Globus pallidus (tissue), 1 donor: ENCODE measurements at regions not wholly inside any gene's neighbourhood (a gene's known extent, or its start where the extent isn't known, plus 50 kb on each side); places are given as distances from the start of the nearest gene placed in this dataset.
"Not testable (repeated sequence)": the region's sequence is repeated elsewhere in the genome, so short reads cannot be mapped to it uniquely, and the experiment has no call there.

Experiments
- DNase-seq: peaks from one replicate; pipeline ENCODE4 v3.0.0-alpha.2; 2015; ENCODE audit warnings: low spot score

DNA sequence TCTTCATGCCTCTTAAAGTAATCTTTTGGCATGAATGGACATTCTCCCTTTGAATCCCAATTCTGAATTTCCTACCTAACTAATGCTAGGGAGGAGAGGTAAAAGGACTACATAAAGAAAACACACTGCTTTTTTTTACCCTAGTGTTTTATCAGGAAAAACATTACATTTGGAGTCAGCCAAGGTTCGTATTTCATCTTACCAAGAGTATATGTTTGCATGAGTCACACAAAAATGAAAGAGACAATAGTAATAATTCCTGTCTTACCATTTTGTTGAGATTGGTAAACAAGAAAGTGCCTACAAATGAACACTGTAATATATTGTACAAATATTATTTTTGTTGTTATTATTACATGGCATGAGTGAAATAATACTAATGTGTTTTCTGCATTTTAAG, 112.9 kb upstream of the WARS2 start:
- DNase-seq: no peak

DNA sequence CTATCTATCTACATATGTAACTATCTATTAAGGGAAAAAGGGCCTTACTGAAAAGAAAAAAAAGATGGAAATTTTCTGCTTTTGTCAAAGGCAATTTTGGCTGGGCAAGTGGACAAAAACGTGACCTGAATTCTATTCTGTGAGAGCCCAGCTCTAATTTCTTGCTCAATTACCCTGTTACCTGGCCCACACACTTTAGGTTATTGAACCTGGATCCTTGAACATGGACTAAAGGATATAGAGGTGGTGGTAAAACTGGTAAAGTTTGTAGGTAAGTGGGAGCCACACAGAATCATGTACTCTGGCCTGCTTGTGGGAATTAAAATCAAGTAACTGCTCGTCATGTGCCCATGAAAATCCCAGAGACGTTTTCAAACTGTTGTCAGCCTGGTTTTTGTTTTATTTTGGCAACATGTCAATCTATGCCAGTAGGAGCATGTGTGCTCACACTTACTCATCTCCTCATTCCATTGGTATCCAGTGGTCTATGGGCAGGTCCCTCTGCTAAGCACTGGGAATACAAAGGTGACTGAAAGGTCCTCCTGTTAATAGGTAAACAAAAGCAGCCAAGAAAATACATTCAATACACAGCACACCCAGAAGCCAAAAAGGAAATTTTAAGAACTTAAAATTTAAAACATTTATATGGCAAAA, 113.7 kb upstream of the WARS2 start:
- no peak for DNase-seq

DNA sequence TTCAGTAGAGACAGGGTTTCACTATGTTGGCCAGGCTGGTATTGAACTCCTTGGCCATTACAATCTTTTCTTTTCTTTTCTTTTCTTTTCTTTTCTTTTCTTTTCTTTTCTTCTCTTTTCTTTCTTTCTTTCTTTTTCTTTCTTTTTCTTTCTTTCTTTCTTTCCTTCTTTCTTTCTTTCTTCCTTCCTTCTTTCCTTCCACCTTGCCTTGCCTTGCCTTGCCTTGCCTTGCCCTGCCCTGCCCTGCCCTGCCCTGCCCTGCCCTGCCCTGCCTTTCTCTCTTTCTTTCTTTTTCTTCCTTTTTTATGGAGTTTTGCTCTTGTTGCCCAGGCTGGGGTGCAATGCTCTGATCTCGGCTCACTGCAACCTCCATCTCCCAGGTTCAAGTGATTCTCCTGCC, 112.5 kb upstream of the HAO2 start:
- DNase-seq: not testable (repeated sequence)

DNA sequence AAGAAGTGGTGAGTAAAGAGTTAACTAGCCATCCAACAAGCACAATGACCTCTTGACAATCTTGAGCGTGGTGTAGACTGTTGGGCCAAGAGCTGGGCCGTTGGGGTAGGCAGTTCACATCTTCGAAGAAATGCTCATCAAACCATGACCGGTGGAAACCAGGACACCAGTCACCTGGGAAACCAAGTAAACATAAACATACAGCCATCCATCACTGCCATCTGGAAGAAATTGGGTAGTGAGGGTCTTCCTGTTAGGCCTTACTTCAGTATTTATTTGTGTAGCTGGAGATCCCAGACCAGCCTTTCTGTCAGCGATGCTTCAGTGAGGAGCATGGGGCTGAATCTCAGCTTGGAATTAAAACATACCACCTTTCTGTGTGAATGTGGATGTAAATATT, 108.1 kb upstream of the HAO2 start:
- no peak for DNase-seq

DNA sequence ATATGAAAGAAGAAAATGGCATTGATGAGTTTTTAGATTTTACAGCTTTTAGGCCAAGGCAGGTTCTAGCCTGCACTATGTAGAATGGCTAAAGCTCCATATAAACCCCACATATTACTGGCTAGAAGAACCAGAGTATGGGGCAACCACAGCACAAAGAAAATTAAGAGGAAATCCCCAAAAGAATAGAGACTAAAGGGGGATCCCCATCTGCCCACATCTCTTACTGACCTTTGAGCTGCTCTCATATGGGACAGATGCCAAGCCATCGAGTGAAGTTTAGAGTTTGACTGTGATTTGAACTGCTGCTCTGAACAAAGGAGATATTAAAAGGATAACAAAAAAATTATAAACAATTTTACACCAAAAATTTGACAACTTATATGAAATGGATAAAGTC, 102.2 kb upstream of the HAO2 start:
- DNase-seq: no peak

DNA sequence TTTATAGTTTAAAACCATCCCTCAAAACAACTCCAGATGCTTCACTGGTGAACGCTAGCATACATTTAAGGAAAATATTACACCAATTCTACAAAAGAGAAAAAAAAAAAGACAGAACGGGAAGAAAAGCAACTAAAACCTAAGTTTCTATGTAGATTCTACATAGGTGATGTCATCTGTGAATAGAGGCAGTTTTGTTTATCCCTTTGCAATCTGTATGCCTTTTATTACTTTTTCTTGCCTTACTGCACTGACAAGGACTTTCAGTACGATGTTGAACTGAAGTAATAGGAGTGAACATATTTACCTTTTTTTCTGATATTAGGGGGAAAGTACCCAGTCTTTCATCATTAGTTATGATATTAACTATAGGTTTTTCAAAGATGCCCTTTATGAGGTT, 101.7 kb upstream of the HAO2 start:
- no peak for DNase-seq

DNA sequence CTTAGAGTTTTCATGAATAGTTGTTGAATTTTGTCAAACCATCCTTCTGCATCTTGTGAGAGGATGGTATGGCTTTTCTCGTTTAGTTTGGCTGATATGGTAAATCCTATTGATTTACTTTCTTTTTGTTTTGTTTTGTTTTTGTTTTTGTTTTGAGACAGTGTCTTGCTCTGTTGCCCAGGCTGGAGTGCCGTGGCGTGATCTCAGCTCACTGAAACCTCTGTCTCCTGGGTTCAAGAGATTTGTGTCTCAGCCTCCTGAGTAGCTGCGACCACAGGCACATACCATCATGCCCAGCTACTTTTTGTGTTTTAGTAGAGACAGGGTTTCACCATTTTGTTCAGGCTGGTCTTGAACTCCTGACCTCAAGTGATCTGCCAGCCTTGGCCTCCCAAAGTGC, 101.3 kb upstream of the HAO2 start:
- DNase-seq: not testable (repeated sequence)

DNA sequence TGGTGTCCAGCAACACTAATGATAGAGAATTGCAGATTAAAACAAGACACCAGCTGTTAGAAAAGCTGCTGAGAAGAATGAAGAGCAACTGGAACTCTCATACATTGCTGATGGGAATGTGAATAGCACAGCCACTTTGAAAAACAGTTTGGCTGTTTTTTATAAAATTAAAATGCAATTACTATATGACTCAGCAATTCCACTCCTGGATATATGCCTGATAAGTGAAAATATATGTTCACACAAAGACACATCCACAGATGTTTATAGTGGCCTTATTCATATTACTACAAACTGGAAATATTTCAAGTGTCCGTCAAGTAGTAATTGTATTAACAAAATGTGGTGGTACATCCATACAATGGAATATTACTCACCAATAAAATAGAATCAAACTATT, 99.7 kb upstream of the HAO2 start:
- no peak for DNase-seq

DNA sequence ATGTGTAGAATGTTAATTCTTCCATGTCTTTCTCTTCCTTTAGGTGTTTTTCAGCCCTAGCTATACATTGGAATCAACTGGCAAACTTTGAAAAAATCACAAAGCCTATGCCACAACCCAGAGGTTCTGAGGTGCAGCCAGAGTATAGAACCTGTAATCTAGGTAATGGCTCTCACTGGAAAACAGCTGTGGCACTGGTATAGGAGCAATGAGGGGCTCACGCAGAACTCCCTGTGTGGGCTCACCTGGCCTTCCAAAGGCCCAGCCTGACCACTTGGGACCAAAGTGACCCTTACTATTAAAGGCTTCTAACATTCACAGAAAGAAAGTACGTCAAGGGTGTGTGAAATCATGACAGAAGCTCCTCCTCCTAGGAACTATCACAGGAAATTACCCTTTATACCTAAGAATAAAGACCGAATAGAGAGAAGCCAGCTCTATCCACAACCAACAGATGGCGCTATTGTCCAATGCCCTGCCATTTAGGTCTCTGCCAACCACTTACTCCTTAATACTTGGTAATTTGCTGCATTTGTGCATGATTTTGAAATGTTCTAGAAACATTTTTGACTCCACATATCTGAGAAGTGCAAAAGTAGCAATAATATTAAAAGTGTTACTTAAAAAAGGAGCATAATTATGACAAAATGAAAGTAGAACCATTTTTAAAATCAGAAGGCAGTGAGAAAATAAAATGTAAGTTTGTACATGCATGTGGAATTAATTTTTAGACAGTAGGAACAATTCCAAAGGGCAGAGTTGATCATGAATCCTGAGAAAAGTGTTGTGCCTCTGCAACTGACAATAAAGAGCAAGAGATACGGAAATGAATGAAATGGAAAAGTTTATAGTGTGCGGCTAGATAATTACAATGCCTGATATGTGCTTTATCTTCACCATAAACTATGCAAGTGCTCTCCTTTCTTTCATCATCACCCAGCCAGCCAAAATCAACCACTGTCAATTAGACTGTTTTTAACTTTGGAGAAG, 93.1 kb upstream of the HAO2 start:
- DNase-seq: peak; percentile 34

DNA sequence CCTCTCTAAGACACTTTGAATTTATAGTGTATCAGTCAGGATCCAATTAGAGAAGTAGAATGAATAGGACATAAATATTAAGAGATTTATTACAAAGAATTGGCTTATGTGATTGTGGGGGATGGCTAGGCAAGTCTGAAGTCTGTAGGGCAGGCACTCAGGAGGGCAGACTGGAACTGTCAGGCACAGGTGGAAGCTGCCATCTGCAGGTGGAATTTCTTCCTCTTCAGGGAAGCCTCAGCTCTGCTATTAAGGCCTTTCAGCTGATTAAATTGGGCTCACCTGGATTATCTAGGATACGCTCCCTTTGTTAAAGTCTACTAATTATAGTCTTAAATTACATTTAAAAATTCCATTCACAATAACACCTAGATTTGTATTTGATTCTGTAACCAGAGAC, 92.0 kb upstream of the HAO2 start:
- no peak for DNase-seq

DNA sequence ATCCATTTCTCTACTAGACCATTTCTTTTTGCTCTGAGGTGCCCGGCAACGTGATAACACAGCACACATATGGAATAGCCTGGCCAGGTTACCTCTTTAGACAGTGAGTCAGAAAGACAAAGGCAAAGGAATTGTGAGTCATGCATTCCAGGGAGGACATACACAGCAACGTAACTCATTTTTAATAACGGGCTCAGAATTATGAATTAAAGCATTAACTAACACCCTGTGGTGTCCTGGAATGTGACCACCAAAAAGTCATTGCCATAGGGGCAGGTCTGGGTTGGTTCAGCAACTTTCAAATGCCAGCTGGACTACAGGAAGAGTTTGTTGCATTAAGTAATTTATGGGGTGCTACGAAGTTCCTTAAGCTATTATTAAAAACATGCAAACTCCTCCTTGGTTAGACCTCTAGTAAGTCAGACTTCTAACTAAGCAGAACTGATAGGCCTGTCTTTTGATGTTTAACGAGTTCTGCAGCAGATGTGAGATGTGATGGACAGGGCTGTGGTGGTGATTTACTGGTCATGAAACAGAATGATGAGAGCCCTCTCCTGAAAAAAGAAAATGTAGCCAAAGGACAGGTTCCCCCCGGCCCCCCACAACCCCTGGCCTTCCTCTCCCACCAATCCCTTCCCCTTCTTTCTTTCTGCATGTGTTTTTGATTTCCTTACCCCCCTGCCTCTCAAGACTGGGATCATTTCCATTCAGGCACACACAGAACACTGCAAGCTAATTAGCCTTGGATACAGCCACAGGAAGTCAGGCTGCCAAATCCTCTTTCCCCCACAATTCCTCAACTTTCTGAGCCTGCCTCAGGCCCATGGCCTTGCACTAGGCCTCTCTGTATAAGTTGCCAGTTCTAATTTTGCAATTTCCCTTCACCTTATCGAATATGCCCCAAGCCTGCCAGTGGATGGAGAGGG, 88.9 kb upstream of the HAO2 start:
- DNase-seq: peak; percentile 14

DNA sequence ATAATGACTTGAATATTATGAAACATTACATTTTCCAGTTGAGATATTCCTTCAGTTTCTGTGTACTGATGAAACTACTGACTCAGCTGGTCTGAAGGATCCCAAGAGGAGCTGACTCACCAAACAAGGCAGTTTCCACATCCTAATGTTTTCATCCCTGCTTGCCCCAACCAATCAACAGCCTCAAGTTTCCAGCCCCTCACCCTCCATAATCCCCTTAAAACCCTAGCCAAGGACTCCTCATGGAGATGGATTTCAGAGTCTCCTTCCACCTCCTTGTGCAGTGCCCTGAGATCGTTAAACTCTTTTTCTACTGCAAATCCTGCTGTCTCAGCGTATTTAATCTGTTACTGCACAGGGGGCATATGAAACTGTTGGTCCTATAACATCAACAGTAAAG, 83.1 kb upstream of the HAO2 start:
- no peak for DNase-seq

DNA sequence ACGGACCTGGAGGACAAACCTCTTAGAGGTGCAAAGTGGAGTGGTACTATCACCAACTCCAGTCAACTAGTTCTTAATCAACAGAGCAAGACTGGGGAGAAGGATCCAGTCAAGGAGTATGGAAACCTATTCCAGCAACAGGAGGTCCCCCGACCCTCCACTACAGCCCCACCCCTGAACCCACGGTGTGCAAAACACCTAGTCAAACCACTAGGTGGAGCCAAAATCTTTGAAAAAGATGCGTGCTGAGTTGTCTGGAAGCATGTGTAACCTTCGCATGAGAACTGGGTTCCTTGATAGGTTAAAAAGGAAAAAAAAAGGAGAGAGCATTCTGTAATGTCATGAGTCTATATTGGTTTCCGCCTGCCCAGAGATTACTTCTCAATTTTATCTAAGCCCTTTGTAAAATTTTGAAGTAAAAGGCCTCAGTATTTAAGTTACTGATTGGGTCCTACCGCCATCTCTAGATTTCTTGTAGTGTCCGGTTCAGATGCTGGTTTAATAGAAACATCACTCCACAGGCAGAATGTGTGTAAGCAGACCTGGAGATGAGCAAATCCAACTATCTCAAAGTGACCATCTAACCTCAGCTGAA, 81.9 kb upstream of the HAO2 start:
- DNase-seq: peak; percentile 23

DNA sequence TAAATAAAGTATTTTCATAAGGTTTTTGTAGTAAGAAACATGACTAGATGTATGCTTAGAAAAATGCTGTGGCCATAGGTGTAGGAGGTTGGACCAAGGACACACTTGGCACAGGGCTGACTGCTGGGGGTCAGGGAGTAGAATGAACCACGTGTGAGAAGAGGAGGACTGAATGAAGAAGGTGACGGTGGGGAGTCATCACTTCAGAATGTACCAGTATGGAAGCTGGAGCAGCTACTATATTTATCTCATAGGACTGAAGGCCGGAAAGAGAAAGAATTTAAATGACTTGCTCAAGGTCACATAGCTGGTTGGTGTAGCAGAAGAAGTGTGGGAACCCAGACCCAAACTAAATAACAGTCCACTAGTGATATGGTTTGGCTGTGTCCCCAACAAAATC, 79.8 kb upstream of the HAO2 start:
- DNase-seq: no peak

DNA sequence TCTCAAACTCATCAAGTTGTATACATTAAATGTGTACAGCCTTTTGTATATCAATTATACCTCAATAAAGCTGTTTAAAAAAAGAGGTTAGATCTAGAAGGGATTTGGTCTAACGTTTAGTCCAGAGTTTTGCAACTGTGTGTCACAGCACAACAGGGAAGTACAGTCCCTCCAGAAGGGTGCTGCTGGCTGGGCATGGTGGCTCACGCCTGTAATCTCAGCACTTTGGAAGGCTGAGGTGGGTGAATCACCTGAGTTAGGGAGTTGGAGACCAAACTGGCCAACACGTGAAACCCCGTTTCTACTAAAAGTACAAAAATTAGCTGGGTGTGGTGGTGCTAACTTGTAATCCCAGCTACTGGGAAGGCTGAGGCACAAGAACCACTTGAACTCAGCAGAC, 78.3 kb upstream of the HAO2 start:
- DNase-seq: no peak

DNA sequence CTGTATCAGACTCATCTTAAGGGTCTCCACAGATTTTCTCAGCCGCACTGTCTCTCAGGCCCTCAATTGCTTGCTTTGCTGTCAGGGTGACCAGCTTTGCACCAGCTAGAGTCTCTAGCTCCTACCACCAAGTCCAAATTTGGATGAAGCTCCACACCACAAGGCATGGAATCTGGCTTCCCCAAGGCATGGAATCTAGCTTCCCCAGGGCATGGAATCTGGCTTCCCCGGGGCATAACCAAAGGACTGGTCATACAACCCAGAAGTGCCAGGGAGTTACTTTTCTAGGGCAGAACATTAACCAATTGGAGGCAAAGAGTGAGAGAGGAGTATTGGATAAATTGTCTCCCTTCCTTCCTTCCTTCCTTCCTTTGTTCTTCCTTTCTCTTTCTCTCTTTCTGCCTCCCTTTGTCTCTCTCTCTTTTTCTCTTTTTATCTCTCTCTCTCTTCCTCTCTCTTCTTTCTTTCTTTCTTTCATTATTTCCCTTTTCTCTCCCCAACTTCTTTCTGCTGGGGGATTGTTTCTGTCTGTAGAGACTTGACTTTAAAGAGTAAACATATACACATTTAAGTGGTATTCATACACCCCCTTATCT, 76.9 kb upstream of the HAO2 start:
- DNase-seq: no peak

DNA sequence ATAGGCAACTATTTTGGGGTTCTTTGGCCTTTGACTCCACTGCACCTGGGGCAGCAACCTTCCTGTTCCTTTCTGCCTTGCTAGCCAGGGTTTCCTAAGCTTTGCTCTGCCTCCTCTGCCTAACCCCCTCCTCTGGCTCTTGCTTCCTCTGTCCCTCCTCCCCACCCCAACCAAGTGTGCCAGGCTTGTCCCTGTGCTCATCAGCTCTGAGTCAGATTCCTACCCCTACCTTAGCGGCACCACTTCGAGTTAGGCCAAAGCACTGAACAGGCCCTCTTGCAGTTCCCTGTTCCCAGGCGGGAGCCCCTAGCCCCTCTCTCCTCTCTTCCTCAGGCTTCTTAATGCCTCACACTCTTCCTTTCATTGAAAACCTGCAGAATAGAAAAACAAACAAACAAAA, 74.8 kb upstream of the HAO2 start:
- DNase-seq: no peak

DNA sequence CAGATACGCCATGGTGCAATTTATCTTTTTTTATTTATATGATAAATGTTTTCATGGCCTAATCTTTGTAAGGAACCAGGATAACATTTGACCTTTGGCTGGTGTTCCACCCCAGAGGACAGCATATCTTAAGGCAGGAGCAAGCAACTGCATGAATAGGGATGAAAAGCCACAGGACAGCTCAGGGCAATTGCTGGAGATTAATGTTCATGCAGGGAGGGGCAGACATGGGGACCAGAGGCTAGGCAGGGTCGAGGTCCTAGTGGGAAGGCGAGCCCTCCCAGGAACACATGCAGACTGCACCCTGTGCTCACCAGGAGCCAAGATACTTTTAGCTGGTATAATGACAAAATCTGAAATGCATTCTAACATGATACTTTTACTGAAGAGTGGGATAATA, 74.4 kb upstream of the HAO2 start:
- DNase-seq: no peak

DNA sequence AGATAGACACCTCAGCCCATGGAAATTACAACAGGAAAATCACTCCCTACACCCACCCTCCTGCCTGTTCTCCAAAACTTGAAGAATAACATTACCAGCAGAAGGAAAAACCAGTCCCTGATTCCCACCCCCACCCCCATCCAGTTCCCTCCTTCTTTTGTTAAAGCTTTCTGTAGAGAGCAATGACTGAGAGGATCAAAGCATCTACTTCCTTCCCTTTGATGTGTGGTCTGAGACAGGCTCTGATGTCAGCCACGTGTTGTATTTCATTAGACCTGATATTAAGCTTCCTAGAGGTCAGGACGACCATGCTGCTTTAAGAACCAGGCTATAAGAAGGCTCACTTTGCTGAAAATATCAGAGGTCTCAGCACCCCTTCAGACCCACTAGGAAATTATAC, 73.9 kb upstream of the HAO2 start:
- no peak for DNase-seq

DNA sequence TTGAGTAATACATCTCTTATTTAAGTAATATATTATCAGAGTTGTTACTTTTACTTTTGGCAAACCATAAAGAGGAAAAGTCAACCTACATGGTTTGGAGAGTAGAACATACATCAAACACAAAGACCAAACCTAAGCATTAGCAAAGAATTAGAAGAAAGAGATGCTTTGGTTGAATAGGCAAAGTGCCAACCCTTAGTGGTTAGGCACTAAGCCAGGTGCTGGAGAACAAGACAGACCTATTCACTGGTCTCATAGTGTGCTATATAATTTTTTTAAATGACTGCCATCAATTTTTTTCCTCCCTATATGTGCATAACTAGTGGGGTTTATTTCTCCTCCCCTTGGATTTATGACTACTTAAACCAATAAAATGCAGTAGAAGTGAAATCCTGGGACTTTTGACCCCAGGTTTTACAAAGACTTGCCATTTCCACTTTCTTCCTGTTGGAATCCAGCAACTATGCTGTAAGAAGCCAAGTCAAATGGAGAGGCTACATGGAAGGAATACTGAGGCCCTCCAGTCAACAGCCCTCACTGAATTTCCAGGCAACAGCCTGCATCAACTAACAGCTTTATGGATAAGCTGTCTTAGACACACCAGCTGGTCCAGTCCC, 69.8 kb upstream of the HAO2 start:
- DNase-seq: no peak

DNA sequence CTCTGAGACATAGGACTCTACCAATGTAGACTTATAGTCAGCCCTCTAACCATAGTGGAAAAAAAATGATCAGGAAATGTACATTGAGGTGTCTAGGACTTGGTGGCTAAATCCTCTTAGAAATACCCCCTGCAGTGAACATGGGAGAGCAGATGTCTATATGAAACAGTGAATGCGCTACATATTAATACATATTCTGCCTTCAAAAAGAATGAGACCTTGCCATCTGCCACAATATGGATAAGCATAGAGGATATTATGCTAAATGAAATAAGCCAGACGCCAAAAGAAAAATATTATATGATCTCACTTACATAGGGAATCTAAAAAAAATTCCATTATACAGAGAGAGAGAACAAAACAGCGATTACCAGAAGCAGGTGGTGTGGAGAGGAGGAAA, 66.6 kb upstream of the HAO2 start:
- DNase-seq: no peak
